H1 (cell line): ENCODE measurements at regions not wholly inside any gene's neighbourhood (a gene's known extent, or its start where the extent isn't known, plus 50 kb on each side); places are given as distances from the start of the nearest gene placed in this dataset.

Source experiments
- CTCF ChIA-PET: fragments of 300-600 bp; sonication (Branson Sonifier 250); formaldehyde crosslinking; loops from one replicate; lab custom pipeline; 2021; ENCODE audit not compliant: partially characterized antibody; lab: Charles Lee
- POLR2A ChIA-PET: fragments of 300-600 bp; sonication (Branson Sonifier 250); formaldehyde crosslinking; loops from one replicate; lab custom pipeline; 2021; ENCODE audit warnings: inconsistent platforms; ENCODE audit not compliant: partially characterized antibody; lab: Charles Lee
- DNase-seq, 2 experiments: peaks; one replicate each; pipeline versions ENCODE4 v3.0.0 to v3.0.0-alpha.2; 2010 to 2022; ENCODE audit warnings: low spot score in 2 of 2, low read depth in 1 of 2, mixed read lengths in 1 of 2
- FAIRE-seq: peaks from 2 replicates; lab custom pipeline; 2011; peaks lifted over from hg19 to GRCh38; lab: Jason Lieb, UNC
- H2AFZ ChIP-seq: 2 replicates; pipeline ENCODE4 v1.8.1; 2012; ENCODE audit warnings: low read length, inconsistent platforms
- H2AK5ac ChIP-seq: 2 replicates; pipeline ENCODE4 v1.6.1; 2013; ENCODE audit warnings: low read depth, low read length
- H2BK120ac ChIP-seq: replicated peaks from 2 replicates; pipeline ENCODE3; 2013; ENCODE audit warnings: low read depth, low read length, inconsistent platforms
- H2BK12ac ChIP-seq: 2 replicates; pipeline ENCODE4 v1.6.1; 2013; ENCODE audit warnings: low read depth, low read length
- H2BK15ac ChIP-seq: 2 replicates; pipeline ENCODE4 v1.6.1; 2013; ENCODE audit warnings: low read length
- H2BK20ac ChIP-seq: 2 replicates; pipeline ENCODE4 v1.6.1; 2013; ENCODE audit warnings: low read length
- H2BK5ac ChIP-seq: 2 replicates; pipeline ENCODE4 v1.6.1; 2013; ENCODE audit warnings: low read depth, low read length
- H3K14ac ChIP-seq: 2 replicates; pipeline ENCODE4 v1.6.1; 2013; ENCODE audit warnings: inconsistent platforms; ENCODE audit not compliant: insufficient read length
- H3K18ac ChIP-seq: 2 replicates; pipeline ENCODE4 v1.6.1; 2013; ENCODE audit warnings: low read length; ENCODE audit errors: extremely low read depth
- H3K23ac ChIP-seq: 2 replicates; pipeline ENCODE4 v1.6.1; 2013; ENCODE audit warnings: inconsistent platforms; ENCODE audit not compliant: insufficient read length
- H3K23me2 ChIP-seq: 2 replicates; pipeline ENCODE4 v1.6.1; 2013; ENCODE audit warnings: low read depth, low read length
- H3K27ac ChIP-seq: 2 replicates; pipeline ENCODE4 v1.6.1; 2011; ENCODE audit warnings: low read depth, low read length, inconsistent platforms
- H3K27me3 ChIP-seq, 4 experiments: replicated peaks in 1 of 4; 1 replicate in 1 of 4; 2 replicates in 3 of 4; pipeline versions ENCODE4 v1.6.1 to v1.8.1; 2011 to 2013; ENCODE audit warnings: low read length in 3 of 4, mild to moderate bottlenecking in 3 of 4, inconsistent platforms in 2 of 4, mixed read lengths in 2 of 4, moderate library complexity in 1 of 4; ENCODE audit not compliant: control insufficient read depth in 3 of 4, insufficient read depth in 3 of 4; ENCODE audit errors: extremely low read depth in 1 of 4
- H3K36me3 ChIP-seq, 4 experiments: 2 replicates each; pipeline versions ENCODE4 v1.6.1 to v1.8.1; 2011 to 2013; ENCODE audit warnings: mild to moderate bottlenecking in 4 of 4, low read length in 3 of 4, moderate library complexity in 2 of 4, control low read depth in 1 of 4, inconsistent platforms in 1 of 4; ENCODE audit not compliant: insufficient read depth in 4 of 4, control insufficient read depth in 2 of 4
- H3K4ac ChIP-seq: replicated peaks from 2 replicates; pipeline ENCODE3; 2013; ENCODE audit warnings: low read length, low read depth, mixed read lengths, inconsistent platforms; ENCODE audit not compliant: insufficient read length
- H3K4me1 ChIP-seq, 4 experiments: replicated peaks in 1 of 4; 1 replicate in 1 of 4; 2 replicates in 3 of 4; pipeline versions ENCODE4 v1.6.1 to v1.8.1; 2011 to 2013; ENCODE audit warnings: low read length in 3 of 4, inconsistent platforms in 2 of 4, mixed read lengths in 1 of 4; ENCODE audit not compliant: insufficient read depth in 4 of 4, control insufficient read depth in 3 of 4
- H3K4me2 ChIP-seq, 2 experiments: 2 replicates each; pipeline versions ENCODE4 v1.6.1 to v1.8.1; 2011 to 2013; ENCODE audit warnings: low read depth in 2 of 2, low read length in 2 of 2, control low read depth in 1 of 2, inconsistent platforms in 1 of 2, mild to moderate bottlenecking in 1 of 2; ENCODE audit not compliant: insufficient read depth in 1 of 2
- H3K4me3 ChIP-seq, 4 experiments: fragments of 200-600, 300-600 bp in 1 of 4; sonication (generic), shearing (Covaris generic), sonication (Bioruptor Twin) in 1 of 4; 2 replicates each; pipeline versions ENCODE4 v1.5.1 to v1.8.1; 2011 to 2016; ENCODE audit warnings: low read length in 4 of 4, low read depth in 3 of 4, control low read depth in 2 of 4, inconsistent platforms in 2 of 4, mild to moderate bottlenecking in 2 of 4, mixed read lengths in 1 of 4, moderate library complexity in 1 of 4; ENCODE audit not compliant: insufficient read depth in 2 of 4; ENCODE audit errors: extremely low read depth in 1 of 4
- H3K56ac ChIP-seq: replicated peaks from 2 replicates; pipeline ENCODE3; 2013; ENCODE audit warnings: low read depth, mild to moderate bottlenecking, mixed read lengths, low read length, inconsistent platforms; ENCODE audit not compliant: insufficient read length
- H3K79me1 ChIP-seq: 2 replicates; pipeline ENCODE4 v1.6.1; 2013; ENCODE audit warnings: low read depth, low read length, control low read depth
- H3K79me2 ChIP-seq, 2 experiments: 2 replicates each; pipeline versions ENCODE4 v1.6.1 to v1.8.1; 2012 to 2013; ENCODE audit warnings: low read length in 2 of 2, mild to moderate bottlenecking in 2 of 2, inconsistent platforms in 1 of 2; ENCODE audit not compliant: insufficient read depth in 2 of 2, control insufficient read depth in 1 of 2
- H3K9ac ChIP-seq, 4 experiments: replicated peaks in 1 of 4; 1 replicate in 1 of 4; 2 replicates in 3 of 4; pipeline versions ENCODE4 v1.6.1 to v1.8.1; 2011 to 2013; ENCODE audit warnings: low read depth in 3 of 4, low read length in 3 of 4, control low read depth in 2 of 4, mild to moderate bottlenecking in 2 of 4, moderate library complexity in 2 of 4, inconsistent platforms in 1 of 4; ENCODE audit errors: extremely low read depth in 1 of 4
- H3K9me3 ChIP-seq, 2 experiments: 2 replicates each; pipeline versions ENCODE4 v1.6.1 to v1.8.1; 2012 to 2013; ENCODE audit warnings: mild to moderate bottlenecking in 2 of 2, moderate library complexity in 2 of 2, control low read depth in 1 of 2, inconsistent platforms in 1 of 2, low read depth in 1 of 2, low read length in 1 of 2, mixed read lengths in 1 of 2; ENCODE audit not compliant: insufficient read depth in 2 of 2
- H4K20me1 ChIP-seq, 2 experiments: replicated peaks in 1 of 2; 2 replicates each; pipeline versions ENCODE3 to v1.8.1; 2011 to 2013; ENCODE audit warnings: inconsistent platforms in 2 of 2, low read length in 2 of 2, mild to moderate bottlenecking in 1 of 2; ENCODE audit not compliant: insufficient read depth in 2 of 2, control insufficient read depth in 1 of 2
- H4K5ac ChIP-seq: 2 replicates; pipeline ENCODE4 v1.6.1; 2013; ENCODE audit warnings: low read length, low read depth, mixed read lengths, inconsistent platforms; ENCODE audit not compliant: insufficient read length
- H4K8ac ChIP-seq: 2 replicates; pipeline ENCODE4 v1.8.0; 2013; ENCODE audit warnings: mild to moderate bottlenecking, moderate library complexity, low read length, inconsistent platforms; ENCODE audit not compliant: insufficient read depth; ENCODE audit errors: extremely low read depth
- H4K91ac ChIP-seq: replicated peaks from 2 replicates; pipeline ENCODE3; 2013; ENCODE audit warnings: low read length, mixed read lengths, inconsistent platforms; ENCODE audit not compliant: insufficient read length
- CBX5 ChIP-seq: fragments of 300-800, 300-1000 bp; sonication (generic); IDR thresholded peaks from 2 replicates; pipeline ENCODE4 v1.7.1; 2016; ENCODE audit warnings: antibody characterized with exemption, low read length, low read depth
- MAFK ChIP-seq: IDR thresholded peaks from 2 replicates; pipeline ENCODE4 v1.6.1; 2012; ENCODE audit warnings: low read depth, mild to moderate bottlenecking, improper control_type of control experiment, low read length
- MAX ChIP-seq: IDR thresholded peaks from 2 replicates; pipeline ENCODE4 v1.6.1; 2012; ENCODE audit warnings: inconsistent platforms
- WGBS, 2 experiments: shearing (Covaris generic) in 1 of 2; methylation state at CpG; one replicate each; pipeline versions ENCODE4 v1.1.6 to v1.1.7; 2013 to 2015; ENCODE audit warnings: low lambda C conversion rate in 2 of 2, mixed read lengths in 2 of 2, inconsistent platforms in 1 of 2, low coverage in 1 of 2, missing lambda C conversion rate in 1 of 2; ENCODE audit not compliant: insufficient replicate concordance in 2 of 2, insufficient coverage in 1 of 2, insufficient read length in 1 of 2; ENCODE audit errors: extremely low coverage in 1 of 2, missing lambda C conversion rate in 1 of 2; 5-methylcytosine and 5-hydroxymethylcytosine counted together

GRCh38 chr12:29944269-29945000, 160.7 kb upstream of the TMTC1 start:
- Histone ChIP-seq H3K79me2 (no peaks in the 10 kb centered on the region), H2BK5ac (no peak overlapping the region), H3K27me3 (no peaks in the 10 kb centered on the region), H3K4me2 (no peak overlapping the region), H3K4me1 (no peaks in the 10 kb centered on the region), H3K9ac (no peak overlapping the region), H3K18ac (no peak overlapping the region), H4K8ac (no peak overlapping the region), H3K56ac (no peak overlapping the region), H3K23me2 (no peaks in the 10 kb centered on the region), H2AFZ (no peak overlapping the region), H3K4ac (no peak overlapping the region), H2BK12ac (no peak overlapping the region), H2AK5ac (no peak overlapping the region), H3K14ac (no peak overlapping the region), H3K79me1 (no peaks in the 10 kb centered on the region), H2BK20ac (no peak overlapping the region), H3K23ac (no peak overlapping the region), H4K20me1 (no peaks in the 10 kb centered on the region), H3K27ac (no peak overlapping the region), H4K5ac (no peak overlapping the region), H3K36me3 (no peaks in the 10 kb centered on the region), H3K9me3 (no peaks in the 10 kb centered on the region), H2BK120ac (no peak overlapping the region), H3K4me3 (no peak overlapping the region), H4K91ac (no peak overlapping the region), H2BK15ac (no peak overlapping the region)
- CTCF ChIA-PET = interaction anchor here (0.6 to 1.1 kb wide), 3 partner anchors 26 to 494 kb away, joined by 3 to 4 read pairs (median 4); no protein-coding TSS in a partner anchor
- no peak for FAIRE-seq
- POLR2A ChIA-PET = no interaction called here
- WGBS, 2 experiments = 86% methylated on average over 2 of the region's 2 CpGs; no CpG with 5 or more reads in 1 of the 2 experiments
- TF ChIP-seq MAX (no peak), MAFK (no peak), CBX5 (no peak)
- DNase-seq = no peak
